AG08395 (cell line): ENCODE measurements at regions not wholly inside any gene's neighbourhood (a gene's known extent, or its start where the extent isn't known, plus 50 kb on each side); places are given as distances from the start of the nearest gene placed in this dataset.
A peak's percentile ranks its signal among the peaks of the same experiment; 100 is the strongest.

Experiments
- DNase-seq: peaks from one replicate; pipeline ENCODE4 v3.0.0; 2012; ENCODE audit warnings: mixed read lengths, low spot score

DNA sequence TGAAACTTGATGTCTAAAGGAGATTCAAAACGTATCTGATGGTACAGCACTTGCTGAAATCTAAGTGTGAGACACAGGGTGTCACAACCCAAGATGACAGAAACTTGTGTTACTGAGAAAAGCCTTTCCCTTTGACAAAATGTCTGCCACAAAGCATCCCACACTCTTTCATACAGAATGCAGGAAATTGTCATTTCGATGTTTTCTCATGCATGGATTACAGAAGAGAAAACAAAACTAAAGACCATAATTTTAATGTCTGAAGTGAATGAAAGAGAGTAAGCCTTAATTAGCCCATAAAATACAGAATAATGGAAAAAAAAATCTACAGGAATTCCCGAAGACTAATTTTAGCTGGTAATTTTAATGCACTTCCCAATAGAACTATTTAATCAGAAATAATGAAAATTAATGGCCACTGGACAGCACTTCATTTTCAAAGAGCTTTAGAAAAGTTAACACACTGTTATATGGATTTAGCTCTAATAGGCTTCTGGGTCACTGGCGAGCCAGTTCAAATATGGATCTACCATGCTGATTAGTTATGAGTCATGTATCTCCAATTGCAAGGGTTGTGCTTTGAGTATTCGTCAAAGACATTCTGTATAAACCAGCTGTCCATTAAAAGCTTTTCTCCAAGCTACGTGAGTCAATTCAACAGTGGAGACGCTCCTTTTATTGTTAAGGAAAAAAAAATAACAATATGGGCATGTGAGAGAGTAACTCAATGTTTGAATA, 656.7 kb downstream of the SLC16A7 start:
- DNase-seq, result no peak

DNA sequence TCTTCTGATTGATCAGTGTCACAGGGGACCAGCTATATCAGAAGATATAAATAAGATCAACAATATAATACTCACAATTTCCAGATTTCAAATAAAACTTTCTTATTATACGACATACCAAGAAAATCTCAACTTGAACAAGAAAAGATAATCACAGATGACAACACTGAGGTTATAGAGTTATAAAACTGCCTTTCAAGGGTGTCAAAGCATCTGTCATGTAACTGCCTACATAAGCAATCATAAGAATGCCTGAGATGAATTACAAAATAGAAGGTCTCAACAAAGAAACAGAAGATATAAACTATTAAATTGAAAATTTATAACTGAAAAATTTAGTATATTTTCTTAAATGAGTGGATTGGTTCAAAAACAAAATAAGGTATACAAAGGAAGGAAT, 659.2 kb downstream of the SLC16A7 start:
- DNase-seq, result no peak

DNA sequence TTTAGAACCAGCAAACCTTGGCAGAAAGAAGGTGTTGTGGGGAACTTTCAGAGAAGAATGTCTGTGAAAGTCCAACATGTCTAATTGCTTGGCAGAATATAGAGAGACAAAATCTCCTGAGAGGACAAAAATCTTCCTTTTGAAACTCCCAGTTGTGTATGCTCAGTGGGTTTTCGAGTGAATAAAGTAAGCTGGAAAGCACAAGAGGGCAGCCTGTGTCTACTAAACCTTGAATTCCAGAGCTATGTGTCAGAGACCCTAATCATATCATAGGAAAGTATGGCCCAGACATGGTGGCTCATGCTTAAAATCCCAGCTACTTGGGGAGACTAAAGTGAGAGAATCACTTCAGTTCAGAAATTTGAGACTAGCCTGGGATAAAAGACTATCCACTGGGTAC, 661.2 kb downstream of the SLC16A7 start:
- peak; percentile 18 for DNase-seq

DNA sequence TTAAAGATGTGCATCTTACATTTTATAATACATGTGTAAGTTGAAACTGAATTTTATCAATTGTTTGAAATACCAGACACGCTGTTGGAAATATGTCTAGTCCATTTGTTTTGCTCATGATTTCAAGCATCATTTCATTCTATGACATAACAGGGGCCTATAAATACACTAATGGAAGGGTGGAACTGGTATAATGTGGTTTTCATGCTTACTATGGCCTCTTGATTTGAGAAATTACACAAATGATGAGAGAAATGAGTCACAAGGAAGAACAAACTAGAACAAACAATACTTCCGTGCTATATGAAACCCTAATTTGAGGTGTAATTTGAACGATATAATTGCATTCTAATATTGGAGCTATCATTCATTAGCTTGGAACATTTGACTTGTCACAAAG, 663.4 kb downstream of the SLC16A7 start:
- no peak for DNase-seq

DNA sequence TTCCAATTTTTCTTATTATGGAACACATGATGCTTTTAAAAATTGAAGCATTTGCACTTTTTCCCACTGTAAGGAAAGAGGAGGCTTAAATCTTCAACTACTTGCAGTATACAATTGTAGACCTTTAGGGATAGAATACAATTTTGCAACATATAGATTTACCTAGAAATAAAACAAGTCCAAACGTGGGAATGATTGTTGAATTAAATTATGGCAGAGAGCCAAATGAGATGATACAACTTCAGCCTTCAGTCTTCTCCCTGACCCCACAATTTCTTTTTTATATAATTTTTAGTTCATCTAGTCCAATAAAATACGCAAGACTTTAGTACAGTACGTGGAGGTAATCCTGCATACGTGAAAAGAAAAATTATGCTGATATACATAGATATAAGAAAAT, 666.5 kb downstream of the SLC16A7 start:
- DNase-seq, result no peak

DNA sequence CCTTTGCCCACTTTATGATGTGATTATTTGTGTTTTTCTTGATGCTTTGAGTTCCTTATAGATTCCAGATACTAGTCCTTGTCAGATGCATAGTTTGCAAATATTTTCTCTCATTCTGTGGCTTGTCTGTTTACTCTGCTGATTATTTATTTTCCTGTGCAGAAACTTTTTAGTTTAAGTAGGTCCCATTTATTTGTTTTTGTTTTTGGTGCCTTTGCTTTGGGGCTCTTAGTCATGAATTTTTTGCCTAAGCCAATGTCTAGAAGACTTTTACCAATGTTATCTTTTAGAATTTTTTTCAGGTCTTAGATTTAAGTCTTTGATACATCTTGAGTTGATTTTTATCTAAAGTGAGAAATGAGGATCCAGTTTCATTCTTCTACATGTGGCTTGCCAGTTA, 667.3 kb downstream of the SLC16A7 start:
- DNase-seq, result no peak

DNA sequence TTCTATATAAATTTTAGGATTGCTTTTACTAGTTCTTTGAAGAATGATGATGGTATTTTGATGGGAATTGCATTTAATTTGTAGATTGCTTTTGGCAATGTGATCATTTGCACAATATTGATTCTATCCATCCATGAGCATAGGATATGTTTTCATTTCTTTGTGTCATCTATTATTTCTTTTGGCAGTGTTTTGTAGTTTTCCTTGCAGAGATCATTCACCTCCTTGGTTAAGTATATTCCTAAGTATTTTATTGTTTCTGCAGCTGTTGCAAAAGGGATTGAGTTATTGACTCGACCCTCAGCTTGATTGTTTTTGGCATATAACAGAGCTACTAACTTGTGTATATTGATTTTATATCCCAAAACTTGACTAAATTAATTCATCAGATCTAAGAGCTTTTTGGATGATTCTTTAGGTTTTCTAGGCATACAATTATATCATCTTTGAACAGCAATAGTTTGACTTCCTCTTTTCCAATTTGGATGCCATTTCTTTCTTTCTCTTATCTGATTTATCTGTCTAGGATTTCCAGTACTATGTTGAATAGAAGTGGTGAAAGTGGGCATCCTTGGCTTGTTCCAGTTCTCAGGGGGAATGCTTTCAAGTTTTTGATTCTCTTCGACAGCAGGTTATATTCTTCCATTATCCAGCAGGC, 668.1 kb downstream of the SLC16A7 start:
- no peak for DNase-seq

DNA sequence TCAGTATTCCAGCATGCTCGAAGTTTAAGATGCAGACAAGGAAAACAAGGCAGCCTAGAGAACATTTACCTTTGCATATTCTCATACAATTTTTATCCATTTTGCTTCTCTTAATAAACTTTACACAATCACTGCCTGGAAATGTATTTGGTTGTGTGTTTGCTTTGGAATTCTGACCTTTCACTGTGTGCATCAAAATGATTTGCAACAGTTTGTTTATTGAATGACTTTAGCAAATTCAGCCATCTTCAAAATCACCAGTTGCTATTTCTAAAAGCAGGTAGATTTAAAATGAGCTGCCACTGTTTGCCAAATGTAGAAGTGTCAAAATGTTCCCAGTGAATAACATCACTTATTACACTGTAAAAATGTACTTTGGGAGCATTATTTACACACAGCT, 669.9 kb downstream of the SLC16A7 start:
- DNase-seq, result no peak

DNA sequence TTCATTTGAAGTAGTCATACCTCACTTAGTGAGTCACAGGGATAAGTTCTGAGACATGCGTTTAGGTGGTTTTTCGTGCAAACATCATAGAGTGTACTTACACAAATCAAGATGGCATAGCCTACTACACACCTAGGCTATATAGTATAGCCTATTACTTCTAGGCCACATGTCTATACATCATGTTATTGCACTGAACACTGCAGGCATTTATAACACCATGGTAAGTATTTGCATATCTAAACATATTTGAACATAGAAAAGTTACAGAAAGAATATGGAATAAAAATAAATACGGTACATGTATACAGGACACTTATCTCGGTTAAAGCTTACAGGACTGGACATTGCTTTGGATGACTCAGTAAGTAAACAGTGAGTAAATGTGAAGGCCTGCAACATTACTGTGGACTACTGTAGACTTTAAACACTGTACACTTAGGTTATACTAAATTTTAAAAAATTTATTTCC, 670.6 kb downstream of the SLC16A7 start:
- no peak for DNase-seq

DNA sequence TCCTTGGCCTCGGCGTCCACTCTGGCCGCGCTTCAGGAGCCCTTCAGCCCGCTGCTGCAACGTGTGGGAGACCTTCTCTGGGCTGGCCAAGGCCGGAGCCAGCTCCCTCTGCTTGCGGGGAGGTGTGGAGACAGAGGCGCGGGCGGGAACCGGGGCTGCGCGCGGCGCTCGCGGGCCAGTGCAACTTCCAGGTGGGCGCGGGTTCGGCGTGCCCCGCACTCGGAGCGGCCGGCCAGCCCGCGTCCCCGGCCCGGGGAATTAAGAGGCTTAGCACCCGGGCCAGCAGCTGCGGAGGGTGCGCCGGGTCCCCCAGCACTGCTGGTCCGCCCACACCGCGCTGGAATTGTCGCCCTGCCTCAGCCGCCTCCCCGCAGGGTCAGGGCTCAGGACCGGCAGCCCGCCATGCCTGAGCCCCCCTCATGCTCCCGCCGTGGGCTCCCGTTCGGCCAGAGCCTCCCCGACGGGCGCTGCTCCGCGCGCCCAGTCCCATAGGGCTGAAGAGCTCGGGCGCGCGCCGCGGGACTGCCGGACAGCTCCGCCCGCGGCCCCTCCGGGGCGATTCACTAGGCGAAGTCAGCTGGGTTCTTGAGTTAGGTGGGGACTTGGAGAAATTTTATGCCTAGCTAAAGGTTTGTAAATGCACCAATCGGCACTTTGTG, 673.9 kb downstream of the SLC16A7 start:
- no peak for DNase-seq

DNA sequence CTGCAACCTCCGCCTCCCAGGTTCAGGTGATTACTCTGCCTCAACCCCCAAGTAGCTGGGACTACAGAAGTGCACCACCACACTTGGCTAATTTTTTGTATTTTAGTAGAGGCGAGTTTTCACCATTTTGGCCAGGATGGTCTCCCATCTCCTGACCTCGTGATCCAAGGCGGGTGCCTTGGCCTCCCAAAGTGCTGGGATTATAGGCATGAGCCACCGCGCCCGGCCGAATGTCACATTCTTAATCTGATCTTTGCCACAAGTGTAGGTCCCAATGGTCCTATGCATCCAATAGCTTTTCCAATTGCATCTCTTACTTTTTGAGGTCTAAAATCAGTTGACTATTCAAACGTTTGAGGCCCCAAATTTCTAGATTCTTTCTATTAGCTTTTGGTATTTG, 676.0 kb downstream of the SLC16A7 start:
- DNase-seq, result no peak

DNA sequence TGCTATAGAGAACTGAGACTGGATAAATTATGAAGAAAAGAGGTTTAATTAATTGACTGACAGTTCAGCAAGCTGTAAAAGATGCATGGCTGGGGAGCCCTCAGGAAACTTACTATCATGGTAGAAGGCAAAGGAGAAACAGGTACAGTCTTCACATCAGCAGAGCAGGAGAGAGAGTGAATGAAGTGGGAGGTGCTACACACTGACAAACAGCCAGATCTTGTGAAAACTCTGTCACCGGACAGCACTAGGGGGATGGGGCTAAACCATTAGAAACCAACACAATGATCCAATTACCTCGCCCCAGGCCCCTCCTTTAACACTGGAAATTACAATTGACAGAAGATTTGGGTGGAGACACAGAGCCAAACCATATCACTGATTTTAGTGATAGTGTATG, 682.4 kb downstream of the SLC16A7 start:
- no peak for DNase-seq

DNA sequence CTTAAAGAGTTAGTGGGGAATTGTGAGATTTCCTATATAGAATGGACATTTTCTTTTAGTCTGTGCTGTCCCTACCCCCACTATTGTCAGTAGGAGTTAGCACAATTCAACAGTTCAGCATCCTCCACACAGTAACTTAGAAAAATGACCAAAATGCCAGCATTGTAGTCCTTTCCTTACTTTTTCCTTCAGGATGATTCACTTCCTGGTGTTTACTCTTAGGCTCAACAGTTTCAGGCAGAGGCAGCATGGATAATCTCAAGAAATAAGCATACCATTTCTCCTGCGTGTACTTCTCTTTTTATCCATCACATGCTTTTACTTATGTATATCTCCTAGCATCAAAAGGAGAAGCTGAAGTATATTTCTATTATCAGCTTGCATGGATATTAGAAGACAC, 683.4 kb downstream of the SLC16A7 start:
- DNase-seq, result peak; percentile 24

DNA sequence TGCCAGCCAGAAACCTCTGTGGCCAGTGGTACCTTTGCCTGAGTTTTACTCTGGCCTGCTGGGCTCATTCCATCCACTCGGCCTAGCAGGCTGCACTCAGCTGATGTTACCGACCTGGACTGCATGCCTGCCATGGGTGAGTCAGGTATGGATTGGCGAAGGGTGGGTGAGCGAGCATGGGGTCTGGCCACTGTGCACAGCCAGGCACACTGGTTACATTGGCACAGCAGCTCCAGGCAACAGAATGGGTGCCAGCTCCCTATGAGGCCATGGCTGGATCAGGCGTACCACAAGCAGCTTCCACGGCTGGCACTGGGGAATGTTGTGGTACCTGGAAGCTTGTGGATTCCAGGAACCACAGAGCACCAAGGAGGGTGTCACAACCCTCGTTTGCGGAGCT, 685.7 kb downstream of the SLC16A7 start:
- DNase-seq, result no peak

DNA sequence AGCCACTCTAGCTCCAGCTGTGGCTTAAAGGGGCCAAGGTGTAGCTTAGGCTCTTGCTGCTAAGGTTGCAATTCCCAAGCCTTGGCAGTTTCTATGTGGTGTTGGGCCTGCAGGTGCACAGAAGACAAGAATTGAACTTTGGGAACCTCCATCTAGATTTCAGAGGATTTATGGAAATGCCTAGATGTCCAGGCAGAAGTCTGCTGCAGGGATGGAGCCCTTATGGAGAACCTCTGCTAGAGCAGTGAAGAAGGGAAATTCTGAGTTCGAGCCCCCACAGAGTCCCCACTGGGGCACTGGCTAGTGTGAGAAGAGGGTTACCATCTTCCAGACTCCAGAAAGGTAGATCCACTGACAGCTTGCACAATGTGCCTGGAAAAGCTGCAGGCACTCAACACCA, 694.7 kb downstream of the SLC16A7 start:
- no peak for DNase-seq

DNA sequence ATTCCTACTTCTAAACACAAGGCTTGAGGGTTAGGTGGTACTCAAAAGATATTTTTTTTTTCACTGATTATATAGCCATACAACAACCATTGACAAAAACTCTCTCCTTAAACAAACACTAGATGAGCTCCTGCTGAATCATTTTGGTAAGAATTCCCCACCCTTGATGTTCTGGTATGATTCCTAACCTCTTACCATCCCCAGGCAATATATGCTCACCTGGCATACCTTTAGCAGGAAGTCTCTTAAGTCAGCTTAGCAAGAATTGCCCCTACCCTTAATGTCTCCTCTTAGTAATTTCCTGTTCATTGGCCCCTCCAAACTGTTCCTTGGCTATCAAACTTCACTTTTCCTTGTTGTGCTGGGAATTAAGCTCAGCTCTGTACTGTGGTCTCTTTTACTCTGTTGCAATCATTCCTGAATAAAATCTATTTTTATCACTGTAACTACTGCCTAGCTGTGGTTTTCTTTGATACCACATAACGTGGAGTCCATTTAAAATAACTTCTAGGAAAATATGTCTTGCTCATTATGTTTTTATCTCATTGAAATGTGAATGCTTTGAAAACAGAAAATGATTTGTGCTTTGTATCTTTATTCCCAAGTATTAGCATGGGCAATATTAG, 712.6 kb downstream of the SLC16A7 start:
- DNase-seq, result no peak

DNA sequence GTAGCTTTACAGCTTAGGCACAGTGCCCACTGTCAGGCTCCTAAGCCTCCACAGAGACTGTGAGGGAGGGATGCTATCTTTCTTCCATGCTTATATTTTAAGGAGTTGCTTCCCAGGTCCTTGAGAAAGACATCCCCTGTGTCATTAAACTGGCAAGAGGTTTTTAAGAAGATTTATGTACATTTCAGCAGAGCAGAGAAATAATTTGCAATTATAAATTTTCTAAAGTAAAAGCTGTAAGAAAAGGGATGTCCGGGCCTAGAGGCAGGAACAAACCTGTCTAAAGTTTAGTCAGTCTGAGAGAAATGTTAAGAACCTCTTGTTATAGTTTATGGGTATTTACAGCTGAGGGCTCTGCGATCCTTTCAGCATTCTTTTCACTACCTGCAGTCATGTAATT, 716.1 kb downstream of the SLC16A7 start:
- no peak for DNase-seq

DNA sequence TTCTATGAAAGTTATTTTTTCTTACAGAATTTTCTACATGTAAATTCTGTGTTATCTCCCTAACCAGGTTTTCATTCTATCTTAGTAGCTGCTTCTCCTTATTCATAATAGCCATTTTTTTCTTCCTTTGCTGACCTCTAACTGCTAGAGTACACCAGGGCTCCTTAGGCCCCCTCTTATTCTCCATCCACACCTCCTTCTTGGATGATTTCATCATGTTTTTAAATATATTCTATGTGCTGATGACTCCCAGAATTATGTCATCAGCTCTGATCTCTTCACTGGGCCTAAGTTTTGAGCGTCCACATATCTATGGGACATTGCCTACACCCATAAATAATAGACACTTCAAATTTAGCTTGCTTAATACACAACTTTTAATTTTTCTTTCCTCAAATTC, 721.5 kb downstream of the SLC16A7 start:
- DNase-seq, result no peak

DNA sequence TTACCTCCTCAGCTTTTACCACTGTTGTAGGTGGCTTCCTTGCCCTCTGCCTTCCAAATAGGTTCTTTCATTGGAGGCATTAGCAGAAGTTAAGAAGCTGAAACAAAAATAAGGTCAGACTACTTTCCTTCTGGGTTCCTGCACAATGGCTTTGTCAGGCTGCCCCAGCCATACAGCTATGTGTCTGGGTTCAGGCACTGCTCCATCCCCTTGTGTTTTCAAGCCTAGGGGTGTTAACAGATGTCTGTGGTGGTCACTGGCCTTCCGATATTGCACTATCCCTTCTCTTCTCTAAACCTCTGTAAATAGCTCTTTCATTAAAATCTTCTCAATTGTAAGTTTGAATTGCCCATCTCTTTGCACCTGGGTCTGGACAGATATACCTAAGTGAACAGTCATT, 728.9 kb downstream of the SLC16A7 start:
- DNase-seq, result no peak

DNA sequence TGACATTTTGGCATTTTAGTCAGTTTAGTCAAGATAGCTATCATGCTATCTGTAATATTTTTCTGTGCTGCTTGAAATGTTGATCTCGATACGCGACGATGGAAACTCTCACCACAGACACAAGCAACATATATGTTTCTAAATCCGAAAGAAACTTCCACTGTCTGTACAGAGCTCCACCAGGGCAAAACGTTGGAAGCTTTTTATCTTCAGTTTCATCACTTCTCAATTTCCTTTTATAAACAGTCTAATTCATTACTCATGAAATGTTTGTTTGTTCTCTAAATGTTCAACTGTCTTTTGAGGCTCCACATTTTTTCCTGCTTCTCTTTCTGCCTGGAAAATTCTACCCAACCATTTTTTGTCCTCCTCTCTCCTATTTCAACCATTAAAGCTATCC, 737.6 kb downstream of the SLC16A7 start:
- DNase-seq, result no peak

DNA sequence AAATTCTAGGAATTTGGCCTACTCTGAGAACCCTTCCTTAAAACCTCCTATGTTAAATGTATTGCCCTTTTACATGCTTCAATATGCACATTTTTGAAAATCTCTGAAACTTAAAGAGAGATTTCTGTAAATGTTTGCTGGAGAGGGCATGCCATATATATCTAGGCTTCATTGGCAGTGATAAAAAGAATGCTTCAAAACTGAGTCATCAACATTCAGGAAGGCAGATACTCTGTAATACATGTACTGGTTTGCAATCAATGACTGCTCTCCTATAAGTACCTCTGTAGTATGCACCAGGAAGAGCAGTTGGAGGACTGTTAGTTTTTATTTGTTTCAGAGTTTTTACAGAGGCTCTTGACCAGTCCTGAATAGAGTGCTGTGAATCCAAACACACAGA, 739.9 kb downstream of the SLC16A7 start:
- DNase-seq, result peak; percentile 4

DNA sequence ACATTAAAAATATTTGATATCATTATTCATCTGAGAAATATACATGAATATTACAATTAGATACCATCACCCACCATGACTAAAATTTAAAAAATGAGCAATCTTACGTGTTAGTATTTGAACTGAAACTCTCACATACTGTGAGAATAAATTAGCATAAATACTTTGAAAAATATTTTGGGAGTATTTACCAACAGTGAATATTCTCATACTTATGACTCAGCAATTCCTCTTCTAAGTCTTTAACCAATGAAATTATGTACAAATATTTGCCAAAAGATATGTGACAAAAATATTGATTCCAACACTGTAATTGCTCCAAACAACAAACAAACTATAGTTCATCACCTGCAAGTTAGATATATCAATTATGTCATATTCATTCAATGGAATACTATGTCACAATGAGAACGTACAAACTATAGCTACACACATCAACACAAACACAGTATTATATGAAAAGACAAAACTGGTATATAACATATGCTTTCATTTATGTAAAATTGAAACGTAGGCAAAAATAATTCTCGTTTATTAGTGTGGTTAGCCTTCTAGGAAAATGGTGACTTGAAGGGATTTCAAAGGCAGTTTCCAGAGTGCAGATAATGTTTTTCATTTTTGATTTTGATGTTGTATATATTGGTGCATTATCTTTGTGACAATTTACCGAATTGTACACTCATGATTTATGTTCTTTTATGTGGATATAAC, 742.2 kb downstream of the SLC16A7 start:
- DNase-seq, result no peak
